Cardiac fibroblast (primary cell): ENCODE measurements at regions not wholly inside any gene's neighbourhood (a gene's known extent, or its start where the extent isn't known, plus 50 kb on each side); places are given as distances from the start of the nearest gene placed in this dataset.
"Not testable (repeated sequence)": the region's sequence is repeated elsewhere in the genome, so short reads cannot be mapped to it uniquely, and the experiment has no call there.

Experiments
- DNase-seq, 2 donors: peaks; one replicate each; pipeline versions ENCODE4 v3.0.0 to v3.0.0-alpha.2; 2010; ENCODE audit warnings: low read depth in 2 of 2
- H3K4me3 ChIP-seq, 2 donors: replicated peaks in 1 of 2; 1 replicate in 1 of 2; 2 replicates in 1 of 2; pipeline ENCODE4 v1.5.1; 2011; ENCODE audit warnings: low read depth in 2 of 2, low read length in 2 of 2, mild to moderate bottlenecking in 2 of 2, moderate library complexity in 1 of 2
- TF ChIP-seq, protein P1 (sequence below): IDR thresholded peaks from one replicate; pipeline ENCODE4 v1.5.1; 2011; ENCODE audit warnings: low read depth, mild to moderate bottlenecking, low read length, inconsistent platforms

DNA sequence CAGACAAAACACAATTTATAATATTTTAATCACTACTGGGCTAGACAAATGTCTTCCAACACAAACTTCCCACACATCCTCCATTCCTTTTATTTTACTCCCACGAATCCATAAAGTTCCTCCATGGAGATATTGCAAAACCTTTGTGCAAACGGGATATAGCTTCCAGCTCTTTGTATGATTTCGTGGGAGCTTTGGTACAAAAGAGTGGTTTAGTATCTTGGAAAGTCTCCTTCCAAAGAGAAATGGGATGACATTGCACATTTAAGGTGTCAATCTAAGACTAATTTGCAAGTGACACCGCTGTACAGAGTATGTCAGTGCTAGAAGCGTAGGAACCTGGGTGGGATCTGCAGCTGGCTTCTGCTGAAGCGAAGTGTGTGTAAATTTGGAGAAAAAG lies 455.2 kb upstream of the RUNX1 start:
- TF ChIP-seq, protein P1, sequence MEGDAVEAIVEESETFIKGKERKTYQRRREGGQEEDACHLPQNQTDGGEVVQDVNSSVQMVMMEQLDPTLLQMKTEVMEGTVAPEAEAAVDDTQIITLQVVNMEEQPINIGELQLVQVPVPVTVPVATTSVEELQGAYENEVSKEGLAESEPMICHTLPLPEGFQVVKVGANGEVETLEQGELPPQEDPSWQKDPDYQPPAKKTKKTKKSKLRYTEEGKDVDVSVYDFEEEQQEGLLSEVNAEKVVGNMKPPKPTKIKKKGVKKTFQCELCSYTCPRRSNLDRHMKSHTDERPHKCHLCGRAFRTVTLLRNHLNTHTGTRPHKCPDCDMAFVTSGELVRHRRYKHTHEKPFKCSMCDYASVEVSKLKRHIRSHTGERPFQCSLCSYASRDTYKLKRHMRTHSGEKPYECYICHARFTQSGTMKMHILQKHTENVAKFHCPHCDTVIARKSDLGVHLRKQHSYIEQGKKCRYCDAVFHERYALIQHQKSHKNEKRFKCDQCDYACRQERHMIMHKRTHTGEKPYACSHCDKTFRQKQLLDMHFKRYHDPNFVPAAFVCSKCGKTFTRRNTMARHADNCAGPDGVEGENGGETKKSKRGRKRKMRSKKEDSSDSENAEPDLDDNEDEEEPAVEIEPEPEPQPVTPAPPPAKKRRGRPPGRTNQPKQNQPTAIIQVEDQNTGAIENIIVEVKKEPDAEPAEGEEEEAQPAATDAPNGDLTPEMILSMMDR = no peak
- peak in 1 of 2 donors; percentile 26 for DNase-seq
- no peak overlapping the region for H3K4me3 ChIP-seq

DNA sequence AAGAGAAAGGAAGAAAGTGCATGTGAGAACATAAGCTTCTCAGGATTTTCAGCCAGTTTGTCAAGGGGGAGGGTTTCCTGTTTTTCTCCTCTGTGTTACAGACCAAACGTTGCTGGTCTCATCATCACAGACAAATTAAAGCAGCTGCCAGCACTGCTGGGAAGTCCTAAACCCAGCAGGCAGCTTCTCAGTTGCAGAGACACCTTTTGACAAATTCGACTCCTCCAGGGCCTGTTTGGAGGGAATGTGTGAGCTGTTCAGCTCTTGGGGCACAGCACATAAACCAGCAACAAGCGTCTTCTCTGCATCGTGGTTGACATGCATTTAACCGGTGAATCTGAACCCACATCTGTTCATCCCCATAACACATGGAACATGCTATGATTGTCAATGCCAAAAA lies 454.6 kb upstream of the RUNX1 start:
- TF ChIP-seq, protein P1 = no peak
- DNase-seq = peak; percentile 50 to 80
- H3K4me3 ChIP-seq = no peak overlapping the region

DNA sequence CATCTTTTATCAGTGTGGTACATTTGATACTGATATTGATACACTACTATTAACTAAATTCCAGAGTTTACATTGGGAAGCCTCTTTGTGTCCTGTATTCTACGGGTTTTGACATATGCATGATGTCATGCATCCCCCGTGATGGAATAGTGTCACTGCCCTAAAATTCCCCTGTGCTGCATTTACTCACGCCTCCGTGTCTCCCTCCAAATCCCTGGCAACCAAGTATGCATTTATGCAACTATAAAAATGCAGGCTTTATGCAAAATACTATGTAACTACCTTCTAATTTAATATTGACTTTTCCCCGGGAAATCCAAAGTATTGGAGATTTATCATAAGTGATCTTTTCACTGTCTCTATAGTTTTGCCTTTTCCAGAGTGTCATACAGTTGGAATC lies 453.7 kb upstream of the RUNX1 start:
- TF ChIP-seq, protein P1 = no peak
- no peak for DNase-seq
- no peak overlapping the region for H3K4me3 ChIP-seq

DNA sequence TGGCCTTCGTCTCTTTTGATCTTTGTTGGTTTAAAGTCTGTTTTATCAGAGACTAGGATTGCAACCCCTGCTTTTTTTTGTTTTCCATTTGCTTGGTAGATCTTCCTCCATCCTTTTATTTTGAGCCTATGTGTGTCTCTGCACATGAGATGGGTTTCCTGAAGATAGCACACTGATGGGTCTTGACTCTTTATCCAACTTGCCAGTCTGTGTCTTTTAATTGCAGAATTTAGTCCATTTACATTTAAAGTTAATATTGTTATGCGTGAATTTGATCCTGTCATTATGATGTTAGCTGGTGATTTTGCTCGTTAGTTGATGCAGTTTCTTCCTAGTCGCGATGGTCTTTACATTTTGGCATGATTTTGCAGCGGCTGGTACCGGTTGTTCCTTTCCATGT lies 448.4 kb upstream of the RUNX1 start:
- not testable (repeated sequence) for DNase-seq, H3K4me3 ChIP-seq

DNA sequence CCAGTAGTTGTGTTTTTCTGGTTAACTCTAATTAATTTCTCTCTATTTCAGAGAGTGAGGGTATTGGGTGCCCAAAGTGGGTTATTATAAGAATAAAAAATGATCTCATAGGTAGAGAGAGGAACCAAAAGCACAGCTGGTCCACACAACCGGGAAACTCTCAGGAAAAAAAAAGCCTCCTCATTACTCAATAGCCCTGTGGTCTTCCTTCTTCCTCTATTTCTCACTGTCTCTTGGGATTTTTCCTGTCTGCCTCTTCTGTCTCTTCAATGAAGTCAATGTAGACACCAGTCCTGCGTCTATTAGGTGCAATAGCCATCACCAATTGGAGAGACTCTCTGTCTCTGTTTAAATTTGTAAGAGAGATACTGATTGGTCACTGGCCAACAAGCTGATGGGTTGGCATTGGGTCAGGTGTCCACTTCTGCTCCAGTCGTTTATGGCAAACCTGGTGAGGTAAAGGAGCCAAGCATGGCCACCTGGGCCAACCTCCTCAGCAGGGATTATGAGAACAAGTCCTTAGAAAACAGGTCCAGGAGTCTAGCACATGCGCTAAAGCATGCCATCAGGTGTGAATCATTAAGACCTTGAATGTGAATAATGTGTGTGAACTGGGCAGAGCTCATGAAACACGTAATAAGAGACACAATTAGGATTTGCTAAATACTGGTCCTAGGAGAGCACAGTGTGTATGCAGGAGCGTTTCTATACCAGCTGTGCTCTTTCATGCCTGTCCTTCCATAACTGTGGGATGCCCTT lies 443.0 kb upstream of the RUNX1 start:
- TF ChIP-seq, protein P1 = no peak
- DNase-seq = no peak
- H3K4me3 ChIP-seq = no peak overlapping the region

DNA sequence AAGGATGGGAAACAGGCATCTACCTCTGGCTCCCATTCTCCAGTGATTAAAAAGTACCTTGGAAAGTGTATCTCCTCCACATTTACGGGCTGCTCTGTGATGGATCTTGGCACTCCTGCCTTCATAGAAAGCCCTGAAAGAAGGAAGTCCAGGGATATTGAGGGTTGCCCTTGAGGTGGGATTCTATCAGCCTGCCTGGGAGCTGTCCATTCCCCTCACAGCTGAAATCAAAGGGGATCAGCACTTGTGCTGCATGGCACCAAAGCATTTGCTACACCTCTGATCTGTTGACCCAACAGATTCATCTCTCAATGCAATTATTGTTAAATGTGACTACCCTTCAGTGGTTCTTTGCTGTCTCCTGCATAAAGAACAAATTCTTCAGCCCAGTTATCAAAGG lies 442.0 kb upstream of the RUNX1 start:
- DNase-seq = no peak
- TF ChIP-seq, protein P1 = no peak
- H3K4me3 ChIP-seq = no peak overlapping the region

DNA sequence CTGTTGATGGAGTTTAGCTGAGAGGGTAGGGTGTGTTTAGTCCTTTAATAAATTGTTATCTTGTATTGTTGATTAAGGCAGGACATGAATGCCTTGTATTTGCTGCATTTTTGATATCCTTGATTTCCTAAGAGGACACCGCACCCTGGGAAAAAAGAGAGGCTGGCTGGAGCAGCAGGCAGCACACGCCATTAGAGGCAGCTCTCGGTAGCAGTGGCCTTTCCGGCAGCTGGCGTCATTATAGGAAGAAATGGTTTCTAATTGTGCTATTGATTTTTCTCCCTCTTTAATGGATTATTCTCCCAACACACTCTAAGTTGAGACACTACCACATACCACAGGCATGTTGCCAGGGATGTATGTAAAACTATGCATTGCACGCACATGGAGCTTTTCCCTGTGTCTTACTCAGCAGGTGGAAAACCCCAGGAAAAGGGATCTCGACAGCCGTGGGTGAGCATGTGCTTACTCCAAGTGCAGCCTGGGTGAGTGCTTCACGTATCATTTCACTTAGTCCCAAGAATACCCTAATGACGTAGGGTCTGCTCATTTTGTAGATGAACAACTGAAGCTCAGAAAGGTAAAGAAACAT lies 440.4 kb upstream of the RUNX1 start:
- TF ChIP-seq, protein P1 = no peak
- no peak overlapping the region for H3K4me3 ChIP-seq
- no peak for DNase-seq
